GM18519 (cell line): ENCODE measurements at regions not wholly inside any gene's neighbourhood (a gene's known extent, or its start where the extent isn't known, plus 50 kb on each side); places are given as distances from the start of the nearest gene placed in this dataset.
"Not testable (repeated sequence)": the region's sequence is repeated elsewhere in the genome, so short reads cannot be mapped to it uniquely, and the experiment has no call there.

Experiments
- ATAC-seq: cut with Tn5 transposase; IDR thresholded peaks from one replicate; pipeline ENCODE4 v1.9.1; 2021; ENCODE audit warnings: mild to moderate bottlenecking, moderate library complexity; ENCODE audit not compliant: unreplicated experiment, low FRiP score

DNA sequence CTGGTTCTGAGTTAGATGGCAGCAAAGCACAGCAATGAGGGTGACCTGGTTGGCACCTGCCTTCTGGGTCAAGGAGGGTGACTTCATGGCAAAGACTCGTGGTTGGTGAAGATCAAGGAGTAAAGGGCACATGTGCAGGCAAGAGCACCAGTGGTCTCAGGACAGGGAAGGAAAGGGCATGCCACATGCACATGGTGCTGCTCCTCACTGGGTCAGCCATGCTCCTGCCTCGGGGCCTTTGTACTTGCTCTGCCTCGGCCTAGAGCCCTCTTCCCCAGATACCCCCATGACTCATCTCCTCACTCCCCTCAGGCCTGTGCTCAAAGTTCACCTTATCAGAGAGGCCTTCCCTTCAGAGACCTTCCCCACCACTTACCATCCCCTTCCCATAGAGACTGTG, 106.7 kb upstream of the KDM7A start:
- no peak for ATAC-seq

DNA sequence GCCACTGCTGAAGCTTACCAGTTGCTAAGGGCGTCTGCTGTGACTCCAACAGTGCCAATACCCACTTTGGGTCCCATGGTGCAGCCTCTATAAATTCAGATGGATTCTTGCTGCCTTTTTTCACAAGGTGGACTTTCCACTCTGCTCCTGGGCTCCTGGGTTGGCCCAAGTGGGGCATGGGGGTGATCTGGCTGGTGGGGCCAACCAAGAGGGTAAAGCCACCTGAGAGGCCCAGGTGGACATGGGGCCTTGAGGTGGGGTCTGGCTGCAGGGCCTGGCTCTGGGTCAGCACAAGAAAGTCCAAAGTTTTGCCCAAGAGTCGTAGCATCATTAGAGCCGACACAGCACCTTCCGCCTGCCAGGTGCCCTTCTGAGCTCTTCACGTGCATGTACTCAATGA, 105.2 kb upstream of the KDM7A start:
- ATAC-seq, result no peak

- ATAC-seq, result no peak
Observed at GRCh38 chr7:140281255-140281654, 104.5 kb upstream of the KDM7A start.

DNA sequence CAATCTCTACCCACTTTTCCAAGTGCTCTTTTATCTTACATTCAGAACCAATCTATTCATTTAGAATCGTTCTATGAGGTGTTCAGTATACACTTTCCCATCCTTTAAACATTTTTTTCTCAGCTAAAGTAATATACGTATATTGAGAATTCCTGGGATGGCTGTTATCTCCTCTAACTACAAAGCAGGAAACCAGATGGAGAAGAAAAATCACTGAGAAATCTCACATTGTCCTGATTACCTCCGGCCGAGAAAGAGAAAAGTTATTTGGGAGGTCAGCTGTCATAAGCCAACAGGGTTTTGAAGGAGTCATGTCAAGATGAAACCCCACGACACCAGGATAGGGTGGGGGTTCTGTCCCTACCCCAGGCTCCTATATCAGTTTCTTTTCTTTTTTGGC, 99.2 kb upstream of the KDM7A start:
- no peak for ATAC-seq

GRCh38 chr7:140275069-140275965, 98.5 kb upstream of the KDM7A start:
- ATAC-seq, result no peak

- ATAC-seq, result no peak
Observed at GRCh38 chr7:140273417-140273816, 96.6 kb upstream of the KDM7A start.

DNA sequence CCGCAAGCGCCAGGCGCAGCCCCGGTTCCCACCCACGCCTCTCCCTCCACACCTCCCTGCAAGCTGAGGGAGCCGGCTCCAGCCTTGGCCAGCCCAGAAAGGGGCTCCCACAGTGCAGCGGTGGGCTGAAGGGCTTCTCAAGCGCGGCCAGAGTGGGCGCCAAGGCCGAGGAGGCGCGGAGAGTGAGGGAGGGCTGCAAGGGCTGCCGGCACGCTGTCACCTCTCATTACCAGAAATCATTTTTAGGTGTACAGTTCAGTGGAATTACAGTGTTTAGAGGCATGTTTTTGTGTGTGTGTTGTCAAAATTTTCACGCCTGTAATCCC, 94.8 kb upstream of the KDM7A start:
- ATAC-seq, result not testable (repeated sequence)

DNA sequence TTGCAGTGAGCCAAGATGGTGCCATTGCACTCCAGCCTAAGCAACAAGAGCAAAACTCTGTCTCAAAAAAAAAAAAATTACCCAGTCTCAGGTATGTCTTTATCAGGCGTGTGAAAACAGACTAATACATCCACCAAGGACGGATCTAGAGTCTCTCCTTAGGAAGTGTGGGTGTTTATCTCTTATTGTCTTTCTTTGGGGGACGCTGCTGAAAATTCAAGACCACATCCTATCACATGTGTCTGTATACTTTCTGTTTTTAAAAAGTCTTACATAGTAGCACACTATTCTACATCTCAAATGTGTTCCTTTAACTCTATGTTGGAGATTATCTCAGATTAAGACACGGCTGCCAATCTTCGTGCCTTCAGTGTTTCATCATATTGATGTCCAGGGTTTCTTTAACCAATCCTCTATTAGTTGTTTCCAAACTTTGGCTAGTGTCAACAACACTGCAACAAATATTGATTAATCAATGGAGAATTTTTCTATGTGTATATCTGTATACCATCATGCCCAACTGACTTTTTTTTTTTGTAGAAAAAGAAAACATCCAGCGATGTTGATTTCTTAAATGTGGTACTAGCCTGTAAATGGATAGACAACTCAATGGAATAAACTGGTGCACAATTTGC, 92.3 kb upstream of the KDM7A start:
- no peak for ATAC-seq

GRCh38 chr7:140267381-140268226, 90.8 kb upstream of the KDM7A start:
- ATAC-seq, result no peak

GRCh38 chr7:140263277-140263676, 86.5 kb upstream of the KDM7A start:
- ATAC-seq, result no peak

- ATAC-seq, result no peak
Observed at GRCh38 chr7:140262242-140262903, 85.6 kb upstream of the KDM7A start.

DNA sequence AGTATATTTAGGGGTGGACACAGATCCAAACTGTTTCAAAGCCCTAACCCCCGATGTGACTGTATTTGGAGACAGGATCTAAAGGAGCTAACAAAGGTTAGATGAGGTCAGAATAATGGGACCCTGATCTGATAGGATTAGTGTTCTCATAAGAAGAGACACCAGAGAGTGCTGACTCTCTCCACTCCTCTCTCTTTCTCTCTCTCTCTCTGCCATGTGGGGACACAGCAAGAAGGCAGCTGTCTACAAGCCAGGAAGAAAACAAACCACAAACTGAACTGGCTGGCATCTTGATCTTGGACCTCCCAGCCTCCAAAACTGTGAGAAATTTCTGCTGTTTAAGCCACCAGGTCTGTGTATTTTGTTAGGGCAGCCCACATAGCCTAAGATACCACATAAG, 84.7 kb upstream of the KDM7A start:
- ATAC-seq, result no peak

DNA sequence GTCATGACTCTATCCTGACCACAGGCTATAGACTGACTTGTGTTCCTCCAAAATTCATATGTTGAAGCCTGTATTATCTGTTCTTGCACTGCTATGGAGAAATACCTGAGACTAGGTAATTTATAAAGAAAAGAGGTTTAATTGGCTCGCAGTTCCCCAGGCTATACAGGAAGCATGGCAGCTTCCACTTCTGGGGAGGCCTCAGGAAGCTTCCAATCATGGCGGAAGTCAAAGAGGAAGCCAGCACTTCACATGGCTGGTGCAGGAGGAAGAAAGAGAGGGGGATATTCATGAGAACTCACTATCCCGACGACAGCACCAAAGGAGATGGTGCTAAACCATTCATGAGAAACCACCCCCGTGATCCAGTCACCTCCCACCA, 84.3 kb upstream of the KDM7A start:
- ATAC-seq, result no peak

GRCh38 chr7:140260352-140261104, 83.7 kb upstream of the KDM7A start:
- ATAC-seq, result no peak

DNA sequence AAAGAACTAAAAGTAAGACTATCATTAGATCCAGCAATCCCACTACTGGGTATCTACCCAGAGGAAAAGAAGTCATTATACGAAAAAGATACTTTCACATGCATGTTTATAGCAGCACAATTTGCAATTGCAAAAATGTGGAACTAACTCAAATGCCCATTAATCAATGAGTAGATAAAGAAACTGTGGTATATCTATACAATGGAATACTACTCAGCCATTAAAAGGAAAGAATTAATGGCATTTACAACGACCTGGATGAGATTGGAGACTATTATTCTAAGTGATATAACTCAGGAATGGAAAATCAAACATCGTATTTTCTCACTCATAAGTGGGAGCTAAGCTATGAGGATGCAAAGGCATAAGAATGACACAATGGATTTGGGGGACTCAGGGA, 80.5 kb upstream of the KDM7A start:
- ATAC-seq, result not testable (repeated sequence)

GRCh38 chr7:140254976-140255375, 78.2 kb upstream of the KDM7A start:
- not testable (repeated sequence) for ATAC-seq

DNA sequence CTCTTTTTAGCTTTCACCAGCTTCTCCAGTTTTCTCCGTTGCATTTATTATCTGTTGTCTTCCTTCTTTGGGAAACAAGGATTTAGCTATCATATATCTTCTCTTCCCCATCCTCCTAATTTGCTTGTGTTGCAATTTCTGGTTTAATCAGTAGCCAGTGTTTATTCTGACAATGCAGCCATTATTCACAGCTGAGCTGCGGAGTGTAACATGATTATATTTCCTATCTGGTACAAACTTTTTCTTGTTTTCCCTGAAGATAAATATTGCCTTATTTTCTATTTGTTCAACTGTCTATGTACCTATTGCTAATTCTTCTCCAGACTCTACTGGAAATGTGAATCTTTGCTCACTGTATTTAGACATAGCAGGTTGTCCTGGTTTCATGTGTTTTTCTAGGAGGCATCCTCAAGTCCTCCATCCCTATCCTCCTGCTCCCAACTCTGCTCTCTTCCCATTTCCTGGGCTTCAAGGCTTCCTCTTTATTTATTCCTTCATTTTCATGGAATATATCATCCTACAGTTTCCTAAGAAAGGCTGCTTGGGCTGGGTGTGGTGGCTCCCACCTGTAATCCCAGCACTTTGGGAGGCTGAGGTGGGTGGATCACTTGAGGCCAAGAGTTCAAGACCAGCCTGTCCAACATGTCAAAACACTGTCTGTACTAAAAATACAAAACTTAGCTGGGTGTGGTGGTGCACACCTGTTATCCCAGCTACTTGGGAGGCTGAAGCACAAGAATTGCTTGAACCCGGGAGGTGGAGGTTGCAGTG, 72.4 kb upstream of the KDM7A start:
- no peak for ATAC-seq

DNA sequence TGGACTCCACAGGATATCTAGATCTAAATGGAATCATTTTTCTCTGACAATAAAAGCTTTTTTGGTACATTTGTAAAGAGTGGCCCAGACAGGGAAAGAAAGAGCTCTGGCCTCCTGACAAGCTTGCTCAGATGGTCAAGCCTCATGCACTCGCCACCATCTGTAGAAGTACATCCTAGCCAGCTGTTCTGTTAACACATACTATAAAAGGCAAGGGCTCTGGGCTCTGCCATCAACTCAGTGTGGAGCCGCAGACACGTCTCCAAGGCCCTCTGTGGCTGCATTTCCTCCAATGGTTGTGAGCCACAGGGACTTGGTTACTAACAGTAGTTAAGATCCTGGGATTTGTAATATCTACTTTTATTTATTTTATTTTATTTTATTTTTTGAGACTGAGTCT, 70.8 kb upstream of the KDM7A start:
- ATAC-seq, result no peak

DNA sequence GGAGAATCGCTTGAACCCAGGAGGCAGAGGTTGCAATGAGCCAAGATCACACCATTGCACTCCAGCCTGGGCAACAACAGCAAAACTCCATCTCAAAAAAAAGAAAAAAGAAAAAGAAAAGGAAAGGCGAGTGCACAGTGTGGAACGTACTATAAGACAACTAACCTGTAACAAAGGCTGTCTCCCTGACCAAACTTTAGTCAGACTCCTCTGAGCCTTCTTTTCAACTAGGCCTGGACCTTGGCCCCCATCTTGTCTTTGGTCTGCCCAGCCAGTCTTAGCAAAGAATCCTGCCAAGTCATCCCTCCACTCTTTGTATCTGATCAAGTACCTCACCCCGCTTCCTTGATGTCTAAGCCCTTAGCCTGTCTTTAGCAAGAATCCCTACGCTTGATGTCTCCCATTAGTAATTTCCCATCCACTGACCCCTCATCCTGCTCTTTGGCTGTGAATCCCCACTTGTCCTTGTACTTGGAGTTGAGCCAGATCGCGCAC, 68.9 kb upstream of the KDM7A start:
- no peak for ATAC-seq
